Activated CD4-positive, alpha-beta T cell treated with anti-CD3 and anti-CD28 coated beads for 4 hours (primary cell): ENCODE measurements at regions not wholly inside any gene's neighbourhood (a gene's known extent, or its start where the extent isn't known, plus 50 kb on each side); places are given as distances from the start of the nearest gene placed in this dataset.

Experiments
- DNase-seq, 2 donors: peaks; one replicate each; pipeline ENCODE4 v3.0.0-alpha.2; 2020

- no peak for DNase-seq
Measured at GRCh38 chr9:107971241-107971640, 481.7 kb upstream of the KLF4 start.

DNA sequence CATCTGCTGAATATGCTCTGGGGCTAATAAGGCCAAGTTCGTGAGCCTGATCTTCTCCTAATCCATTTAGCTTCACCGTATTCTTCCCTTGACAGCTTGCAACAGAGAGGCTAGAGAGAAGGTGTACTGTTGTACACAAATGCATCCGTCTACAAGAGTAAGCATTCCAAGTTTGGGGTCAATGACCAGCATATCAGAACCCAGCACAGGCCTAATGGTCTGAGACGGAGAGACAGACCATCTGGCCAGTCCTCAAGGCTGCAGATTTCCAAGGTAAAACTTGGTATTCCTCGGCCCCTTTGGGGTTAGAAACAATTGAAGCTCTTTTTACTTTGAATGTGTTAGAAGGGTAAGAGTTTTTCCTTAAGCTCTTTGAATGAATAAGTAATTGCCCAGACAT lies 481.2 kb upstream of the KLF4 start:
- no peak for DNase-seq

GRCh38 chr9:107969727-107970126 lies 480.2 kb upstream of the KLF4 start:
- DNase-seq = no peak

- no peak for DNase-seq
Measured at GRCh38 chr9:107969141-107969540, 479.6 kb upstream of the KLF4 start.

GRCh38 chr9:107963246-107963645 lies 473.7 kb upstream of the KLF4 start:
- DNase-seq = no peak

GRCh38 chr9:107960916-107961315 lies 471.3 kb upstream of the KLF4 start:
- no peak for DNase-seq

DNA sequence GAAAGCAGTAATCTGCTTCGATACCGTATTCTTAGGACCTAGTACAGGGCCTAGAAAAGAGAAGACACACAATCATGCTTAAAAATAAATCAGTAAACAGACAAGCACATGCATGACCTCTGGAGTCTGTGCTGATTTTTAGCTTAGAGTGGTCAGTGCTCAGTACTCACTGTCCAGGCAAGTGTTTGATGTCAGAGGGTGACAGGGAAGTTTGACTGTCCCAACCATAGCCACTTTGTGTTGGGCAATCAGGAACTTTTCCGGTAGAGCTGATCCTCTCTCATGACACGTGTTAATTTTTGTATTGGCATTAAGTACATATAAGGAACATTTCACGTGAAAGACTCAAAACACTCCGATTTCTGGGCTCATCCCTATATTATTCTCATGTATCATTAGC lies 464.7 kb upstream of the KLF4 start:
- DNase-seq = no peak

DNA sequence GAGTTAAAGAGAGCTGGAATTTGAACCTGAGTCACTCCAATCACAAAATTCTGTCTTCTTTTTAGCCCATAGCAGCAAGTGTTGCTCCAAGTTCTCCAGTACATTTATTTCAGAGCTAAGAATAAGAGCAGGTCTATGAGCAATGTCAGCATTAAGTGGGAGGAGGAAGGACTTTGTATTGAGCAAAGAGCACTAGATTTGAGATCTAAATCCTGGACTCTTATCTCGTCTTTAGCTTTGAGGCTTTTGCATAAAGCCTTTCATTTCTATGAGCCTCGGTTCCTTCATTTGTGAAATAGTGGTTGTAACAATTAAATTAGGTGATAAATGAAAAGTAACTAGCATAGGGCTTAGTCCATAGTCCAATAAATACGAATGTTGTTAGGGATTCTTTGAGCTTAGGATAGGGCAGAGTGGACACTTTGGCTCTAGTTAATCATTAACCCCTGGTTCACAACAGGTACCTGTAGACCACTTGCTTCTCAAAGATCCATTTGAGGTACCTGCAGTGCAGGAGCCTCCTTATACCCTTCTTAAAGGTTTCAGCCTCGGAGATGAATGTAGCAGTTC lies 464.1 kb upstream of the KLF4 start:
- no peak for DNase-seq

- DNase-seq = no peak
Measured at GRCh38 chr9:107952773-107953172, 463.2 kb upstream of the KLF4 start.

DNA sequence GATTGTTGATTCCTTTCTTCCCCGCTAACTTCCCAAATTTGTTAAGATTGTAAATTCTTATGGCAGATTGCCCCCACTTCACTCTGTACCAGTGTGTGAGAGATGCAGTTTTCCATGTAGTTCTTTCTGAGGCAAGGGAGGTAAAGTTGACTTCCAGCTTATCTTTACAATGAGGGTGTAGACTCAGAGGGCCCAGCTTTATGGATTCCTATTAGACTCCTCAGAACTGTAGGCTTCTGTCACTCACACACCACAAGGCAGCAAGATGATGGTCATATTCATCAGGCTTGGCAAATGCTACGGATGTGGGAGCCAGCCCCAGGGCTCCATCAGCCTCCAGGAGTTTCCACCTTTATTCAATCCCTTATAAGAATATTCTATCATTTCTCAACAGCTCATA lies 461.9 kb upstream of the KLF4 start:
- DNase-seq = no peak

DNA sequence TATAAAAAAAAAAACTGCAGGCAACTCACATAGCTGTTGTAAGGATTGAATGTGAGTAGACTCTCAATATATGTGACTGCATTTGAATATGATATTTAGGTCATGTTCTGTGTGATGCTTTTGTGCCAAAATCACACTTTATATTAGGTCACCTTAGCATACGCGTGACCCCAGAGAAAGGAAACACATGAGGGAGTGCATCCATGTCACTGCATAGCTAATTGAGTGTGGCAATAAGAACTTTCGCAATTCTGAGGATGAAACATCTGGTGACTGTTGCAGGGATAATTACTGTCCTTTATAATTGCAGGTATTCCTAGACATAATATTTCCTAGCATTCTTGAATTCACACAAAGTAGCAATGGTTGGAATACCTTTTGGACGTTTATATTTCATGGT lies 459.5 kb upstream of the KLF4 start:
- no peak for DNase-seq

- DNase-seq = no peak
Measured at GRCh38 chr9:107948601-107949000, 459.0 kb upstream of the KLF4 start.

DNA sequence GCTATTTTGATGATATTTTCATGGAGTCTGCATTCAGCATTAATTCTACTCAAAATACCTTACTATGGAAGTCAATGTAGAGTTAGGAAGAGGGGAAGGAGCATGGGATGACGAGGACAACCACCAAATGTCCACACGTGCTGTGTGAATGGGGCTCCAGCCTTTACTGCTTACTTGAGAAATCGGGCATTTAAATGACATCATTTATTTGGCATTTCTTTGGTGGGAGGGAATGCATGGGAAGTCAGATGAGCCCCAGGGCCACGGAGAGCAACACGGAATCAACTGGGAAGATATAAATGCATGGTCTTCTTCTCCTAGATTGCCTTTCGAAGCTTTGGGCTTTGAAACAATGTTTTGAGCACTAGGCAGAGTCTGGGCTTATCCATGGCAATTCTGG lies 458.5 kb upstream of the KLF4 start:
- no peak for DNase-seq

DNA sequence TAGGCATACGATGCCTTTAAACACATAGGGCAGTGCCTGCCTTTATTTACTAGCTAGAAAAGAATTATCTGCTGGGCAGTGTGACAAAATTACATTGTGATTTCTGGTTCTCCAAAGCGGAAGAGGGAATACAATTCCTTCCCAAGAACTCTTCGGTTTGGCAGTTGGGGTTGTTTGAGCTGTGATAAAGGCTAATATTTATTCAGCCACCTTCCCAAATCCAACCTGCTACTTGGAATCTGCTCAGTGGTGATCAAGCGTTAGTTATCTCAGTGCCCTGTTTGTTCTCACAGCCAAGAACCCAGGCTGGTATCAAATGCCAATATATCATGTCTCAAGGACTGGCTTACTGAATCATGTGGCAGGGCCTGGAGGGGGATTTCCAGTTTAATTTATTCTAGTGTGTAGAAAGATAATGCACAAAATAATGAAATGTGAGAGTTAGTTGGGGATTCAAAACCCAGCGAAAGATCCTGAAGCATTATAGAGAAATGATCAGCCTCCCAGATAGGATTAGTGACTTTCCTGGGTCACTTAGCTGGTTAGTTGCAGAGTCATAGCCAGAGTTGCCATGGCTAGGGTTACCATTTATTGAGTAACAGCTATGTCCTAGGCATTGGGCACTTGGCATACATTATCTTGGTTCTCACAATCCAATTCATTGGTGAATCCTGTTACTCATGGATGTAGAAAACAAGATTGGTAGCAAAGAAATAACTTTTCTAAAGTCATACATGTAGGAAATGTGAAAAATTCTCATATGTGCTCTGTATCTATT lies 457.0 kb upstream of the KLF4 start:
- no peak for DNase-seq

- no peak for DNase-seq
Measured at GRCh38 chr9:107945961-107946360, 456.4 kb upstream of the KLF4 start.

DNA sequence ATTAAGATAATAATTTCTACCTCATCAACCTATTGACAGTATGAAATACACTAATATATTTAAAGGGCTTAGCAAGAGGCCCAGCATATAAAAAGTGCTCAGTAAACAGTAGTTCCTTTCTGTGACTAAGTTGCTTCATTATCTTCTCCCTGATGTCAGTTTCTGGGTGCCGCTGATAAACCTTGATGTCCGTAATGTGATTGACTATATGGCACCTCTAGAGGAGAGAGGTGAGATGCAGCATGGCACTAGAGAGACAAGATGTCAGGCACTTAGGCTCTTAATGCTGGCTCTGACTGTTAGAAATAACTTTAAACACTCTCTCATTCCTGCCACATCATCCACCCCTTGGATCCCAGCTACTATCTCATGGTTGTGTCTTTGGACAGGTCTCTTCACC lies 455.9 kb upstream of the KLF4 start:
- DNase-seq = no peak

DNA sequence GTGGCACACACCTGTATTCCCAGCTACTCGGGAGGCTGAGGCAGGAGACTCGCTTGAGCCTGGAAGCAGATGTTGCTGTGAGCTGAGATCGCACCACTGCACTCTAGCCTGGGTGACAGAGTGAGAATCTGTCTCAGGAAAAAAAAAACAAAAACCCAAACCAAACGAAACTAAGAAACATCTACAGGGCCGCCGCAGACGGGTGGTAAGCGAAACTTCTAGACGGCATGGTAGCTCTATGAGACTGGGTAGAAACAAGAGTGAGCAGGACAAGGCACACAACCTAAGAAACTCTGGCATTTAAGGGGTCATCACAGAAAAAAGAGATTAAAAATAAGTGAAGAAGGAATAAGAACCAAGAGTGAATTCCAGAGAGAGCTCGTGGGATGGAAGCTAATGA lies 454.8 kb upstream of the KLF4 start:
- no peak for DNase-seq

- no peak for DNase-seq
Measured at GRCh38 chr9:107943901-107944300, 454.3 kb upstream of the KLF4 start.

- no peak for DNase-seq
Measured at GRCh38 chr9:107942856-107943255, 453.3 kb upstream of the KLF4 start.

DNA sequence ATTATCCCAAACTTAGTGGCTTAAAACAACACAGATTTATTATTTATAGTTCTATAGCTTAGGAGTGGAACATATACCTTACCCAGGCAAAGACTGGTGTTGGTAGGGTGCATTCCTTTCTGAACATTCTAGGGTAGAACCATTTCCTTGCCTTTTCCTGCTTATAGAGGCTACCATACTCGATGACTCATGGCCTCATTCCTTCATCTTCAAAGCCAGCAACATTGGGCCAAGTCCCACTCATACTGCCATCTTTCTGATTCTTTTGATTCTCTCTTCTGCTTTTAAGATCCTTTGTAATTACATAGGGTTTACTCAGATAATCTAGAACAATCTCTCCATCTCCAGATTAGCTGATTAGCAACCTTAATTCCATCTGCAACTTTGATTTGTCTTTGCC lies 452.7 kb upstream of the KLF4 start:
- DNase-seq = no peak

- no peak for DNase-seq
Measured at GRCh38 chr9:107940616-107941595, 451.3 kb upstream of the KLF4 start.

DNA sequence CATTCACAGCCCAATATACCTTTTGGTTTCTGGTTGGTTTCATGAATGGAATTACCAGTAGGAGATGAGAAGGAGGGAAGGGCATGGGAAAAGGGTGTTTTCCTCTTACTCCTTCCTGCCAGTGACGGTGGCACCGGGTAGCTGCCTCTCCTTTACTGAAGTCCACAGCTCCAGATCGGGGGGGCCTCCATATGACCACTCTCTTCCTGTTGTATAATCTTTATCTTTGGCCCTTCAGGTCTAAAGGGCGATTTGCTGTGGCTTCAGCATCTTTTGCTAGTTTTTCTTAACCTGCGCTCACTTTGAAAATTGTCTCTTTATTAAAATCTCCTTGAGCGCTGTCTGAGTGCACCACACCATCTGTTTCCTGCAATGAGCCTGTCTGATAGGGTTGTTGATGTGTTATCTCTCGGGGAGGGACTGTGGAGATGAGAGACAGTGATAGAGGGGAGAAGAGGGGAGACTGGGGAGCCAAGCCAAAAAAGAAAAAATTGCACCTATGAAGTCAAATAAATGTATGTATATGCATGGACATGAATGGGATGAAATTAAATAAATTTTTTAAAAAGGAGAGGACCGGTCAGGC lies 449.3 kb upstream of the KLF4 start:
- DNase-seq = no peak

GRCh38 chr9:107935931-107936330 lies 446.4 kb upstream of the KLF4 start:
- DNase-seq = no peak
